Cardiac septum (tissue), 1 donor: ENCODE measurements at regions not wholly inside any gene's neighbourhood (a gene's known extent, or its start where the extent isn't known, plus 50 kb on each side); places are given as distances from the start of the nearest gene placed in this dataset.
A peak's percentile ranks its signal among the peaks of the same experiment; 100 is the strongest.

Experiments
- DNase-seq: peaks from one replicate; pipeline ENCODE4 v3.0.0-alpha.2; 2020; ENCODE audit warnings: low spot score
- intact Hi-C: fragments of 100-400 bp; cut with DNase I; formaldehyde crosslinking; loops from one replicate; pipeline ENCODE4 v1.14.0; 2022
- donor health status: DM: no; HTN: no; CAD: no.

DNA sequence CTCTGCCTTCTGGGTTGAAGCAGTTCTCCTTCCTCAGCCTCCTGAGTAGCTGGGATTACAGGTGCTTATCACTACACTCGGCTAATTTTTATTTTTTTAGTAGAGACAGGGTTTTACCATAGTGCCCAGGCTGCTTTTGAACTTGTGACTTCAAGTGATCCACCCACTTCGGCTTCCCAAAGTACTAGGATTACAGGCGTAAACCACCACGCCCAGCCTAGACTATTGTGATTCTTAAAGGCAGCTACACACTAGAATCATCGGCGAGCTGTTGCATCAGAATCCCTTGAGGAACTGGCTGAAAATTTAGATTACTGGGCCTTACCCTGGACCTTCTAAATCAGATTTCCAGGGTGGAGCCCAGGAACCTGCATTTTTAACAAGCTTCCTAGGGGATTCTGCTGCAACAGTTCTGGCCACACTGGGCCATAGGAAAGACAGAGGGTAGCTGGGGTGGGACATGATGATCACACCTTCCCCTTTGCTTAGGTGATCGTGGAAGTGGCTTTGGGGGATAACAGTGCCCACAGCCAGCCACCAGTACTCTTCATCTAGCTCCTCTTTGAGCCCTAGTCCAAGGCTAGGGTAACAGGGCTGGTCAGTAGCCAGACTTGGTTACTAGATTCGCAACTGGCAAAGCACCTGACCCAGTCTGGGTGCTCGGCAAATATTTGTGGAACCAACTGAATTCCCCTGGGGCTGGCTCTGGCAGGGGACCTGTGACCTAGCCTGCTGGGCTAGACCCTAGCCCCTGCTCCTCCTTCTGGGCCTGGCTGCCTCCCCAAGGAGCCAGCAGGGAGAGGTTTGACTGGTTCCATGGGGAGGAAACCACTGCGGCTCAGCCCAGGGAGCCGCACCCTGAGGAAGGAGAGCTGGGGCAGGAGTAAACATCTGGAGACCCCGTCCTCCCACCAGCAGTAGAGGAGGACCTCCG is 67.1 kb upstream of the DUSP5 start:
- intact Hi-C loops, result no loop called here
- DNase-seq, result peak; percentile 67

DNA sequence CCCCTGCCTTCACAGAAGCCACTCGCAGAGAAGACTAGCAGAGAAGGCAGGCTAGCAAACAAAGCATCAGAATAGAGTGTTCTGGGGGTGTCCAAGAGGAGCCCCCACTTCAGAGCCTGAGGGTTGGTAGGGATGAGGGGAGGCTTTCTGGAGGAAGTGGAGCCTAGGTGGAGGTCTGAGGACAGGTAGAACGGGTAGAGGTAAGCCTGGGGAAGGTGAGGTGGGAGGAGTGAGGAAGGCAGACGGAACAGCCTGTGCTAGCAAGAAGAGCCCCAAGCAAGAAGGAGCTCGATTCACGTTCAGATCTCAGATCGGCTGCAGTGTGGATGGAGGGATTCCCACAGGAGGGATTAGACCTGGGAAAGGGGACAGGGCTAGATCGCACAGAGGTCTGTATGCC is 66.0 kb upstream of the DUSP5 start:
- intact Hi-C loops, result no loop called here
- peak; percentile 1 for DNase-seq

DNA sequence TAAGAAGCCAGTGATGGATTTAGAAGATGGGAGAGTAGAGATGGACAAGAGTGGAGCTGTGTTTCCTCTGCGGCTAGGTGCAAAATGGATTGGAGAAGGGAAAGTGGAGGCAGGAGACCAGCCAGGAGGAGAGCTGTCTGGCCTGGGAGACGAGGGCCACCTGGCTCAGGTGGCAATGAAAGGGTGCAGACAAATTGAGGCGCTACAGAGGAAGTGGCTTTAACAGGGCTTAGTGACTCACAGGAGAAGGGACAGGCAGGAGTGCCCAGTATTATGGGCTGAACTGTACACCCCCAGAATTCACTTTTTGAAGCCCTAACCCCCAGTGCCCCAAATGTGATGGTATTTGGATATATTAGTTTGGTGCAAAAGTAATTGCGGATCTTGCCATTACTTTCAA is 65.6 kb upstream of the DUSP5 start:
- intact Hi-C loops, result no loop called here

DNA sequence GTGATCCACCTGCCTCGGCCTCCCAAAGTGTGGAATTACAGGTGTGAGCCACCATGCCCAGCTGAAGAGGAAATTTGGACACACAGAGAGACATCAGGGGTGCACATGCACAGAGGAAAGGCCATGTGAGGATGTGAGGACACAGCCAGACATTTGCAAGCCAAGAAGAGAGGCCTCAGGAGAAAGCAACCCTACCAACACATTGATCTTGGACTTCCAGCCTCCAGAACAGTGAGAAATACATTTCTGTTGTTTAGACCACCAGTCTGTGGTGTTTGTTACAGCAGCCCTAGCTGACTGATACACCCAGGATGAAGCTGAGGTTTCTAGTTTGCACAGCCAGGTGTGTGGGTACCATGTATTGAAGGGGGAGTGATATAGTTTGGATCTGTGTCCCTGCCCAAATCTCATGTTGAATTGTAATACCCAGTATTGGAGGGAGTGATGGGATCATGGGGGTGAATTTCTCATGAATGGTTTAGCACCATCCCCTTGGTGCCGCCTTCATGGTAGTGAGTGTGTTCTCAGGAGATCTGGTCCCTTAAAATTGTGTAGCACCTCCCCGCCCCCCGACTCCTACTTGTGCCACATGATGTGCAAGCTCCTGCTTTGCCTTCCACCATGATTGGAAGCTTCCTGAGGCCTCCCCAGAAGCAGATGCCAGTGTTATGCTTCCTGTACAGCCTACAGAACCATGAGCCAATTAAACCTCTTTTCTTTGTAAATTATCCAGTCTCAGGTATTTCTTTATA is 64.7 kb upstream of the DUSP5 start:
- intact Hi-C loops, result no loop called here
- peak; percentile 29 for DNase-seq

More for the DNA sequence above, 65.6 kb upstream of the DUSP5 start:
- DNase-seq, result peak; percentile 44

DNA sequence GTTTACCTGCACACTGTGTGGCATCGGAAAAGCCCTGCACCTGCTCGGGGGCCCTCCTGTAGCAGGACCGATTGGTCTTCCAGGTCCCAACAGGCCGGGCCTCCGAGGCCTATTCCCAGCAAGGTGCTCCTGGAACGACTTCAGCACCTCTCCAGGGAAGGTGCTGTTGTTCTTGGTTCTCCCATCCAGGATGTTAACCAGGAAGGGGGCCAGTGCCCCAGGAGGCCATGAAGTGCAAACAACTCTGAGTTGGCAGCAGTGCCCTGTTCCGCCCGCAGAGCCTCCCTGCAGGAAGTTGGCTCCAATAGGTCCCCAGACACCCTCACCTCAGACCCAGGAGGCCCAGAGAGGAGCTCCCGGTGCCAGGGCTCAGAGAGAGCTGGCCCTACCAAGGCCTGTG is 64.0 kb upstream of the DUSP5 start:
- DNase-seq, result peak; percentile 41
- intact Hi-C loops, result no loop called here

- peak; percentile 35 for DNase-seq
- intact Hi-C loops, result no loop called here
These were observed 63.1 kb upstream of the DUSP5 start for GRCh38 chr10:110434489-110435096.

DNA sequence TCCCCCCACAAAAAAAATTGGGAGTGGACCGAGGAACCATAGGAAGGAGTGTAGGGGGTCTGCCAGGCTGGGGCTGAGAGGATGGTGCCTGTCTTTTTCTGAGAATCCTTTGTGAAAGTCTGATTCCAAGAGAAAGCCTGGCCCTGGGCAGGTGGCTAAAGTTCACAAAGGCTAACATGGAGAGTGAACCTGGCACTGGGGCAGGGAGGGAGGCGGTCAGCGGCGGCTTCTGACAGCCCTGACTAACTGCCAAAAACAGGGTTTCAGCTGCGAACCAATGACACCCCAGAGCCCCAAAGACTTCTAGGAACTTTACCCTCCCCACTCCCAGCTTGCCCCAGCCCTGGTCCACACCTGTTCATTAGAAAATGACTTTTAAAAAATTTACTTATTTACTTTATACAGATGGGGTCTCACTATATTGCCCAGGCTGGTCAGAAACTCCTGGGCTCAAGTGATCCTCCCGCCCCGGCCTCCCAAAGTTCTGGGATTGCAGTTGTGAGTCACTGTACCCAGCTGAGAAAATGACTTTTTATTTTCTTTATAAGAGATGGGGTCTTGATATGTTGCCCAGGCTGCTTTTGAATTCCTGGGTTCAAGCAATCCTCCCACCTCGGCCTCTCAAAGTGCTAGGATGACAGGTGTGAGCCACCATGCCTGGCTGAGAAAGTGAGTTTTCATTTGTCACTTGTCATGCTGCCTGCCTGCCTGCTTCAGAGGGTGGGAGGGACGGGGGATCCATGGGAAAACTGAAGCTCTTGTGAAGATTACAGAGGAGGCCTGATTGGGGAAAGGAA is 61.0 kb upstream of the DUSP5 start:
- intact Hi-C loops, result no loop called here
- peak; percentile 60 for DNase-seq

- intact Hi-C loops, result no loop called here
- DNase-seq, result peak; percentile 35
These were observed 60.4 kb upstream of the DUSP5 start for GRCh38 chr10:110437351-110437605.

- intact Hi-C loops, result no loop called here
- peak; percentile 59 for DNase-seq
These were observed 59.9 kb upstream of the DUSP5 start for GRCh38 chr10:110437761-110438341.

DNA sequence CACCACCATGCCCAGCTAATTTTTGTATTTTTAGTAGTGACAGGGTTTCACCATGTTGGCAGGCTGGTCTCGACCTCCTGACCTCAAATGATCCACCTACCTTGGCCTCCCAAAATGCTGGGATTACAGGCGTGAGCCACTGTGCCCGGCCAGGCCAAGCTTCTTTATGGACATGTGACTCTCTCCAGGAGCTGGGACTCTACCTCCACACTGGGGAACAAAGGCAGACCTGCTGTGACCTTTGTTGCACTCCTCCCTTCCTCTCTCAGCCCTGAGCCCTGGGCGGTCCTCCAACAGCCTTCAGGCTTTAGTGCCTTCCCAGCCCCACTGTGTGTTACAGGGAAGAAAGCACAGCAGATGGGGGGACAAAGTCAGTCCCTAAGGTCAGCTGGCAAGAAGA is 55.0 kb upstream of the DUSP5 start:
- intact Hi-C loops, result loop anchor here (10.0 kb wide), 1 partner anchor 88 kb away; no protein-coding TSS in a partner anchor
- DNase-seq, result no peak

DNA sequence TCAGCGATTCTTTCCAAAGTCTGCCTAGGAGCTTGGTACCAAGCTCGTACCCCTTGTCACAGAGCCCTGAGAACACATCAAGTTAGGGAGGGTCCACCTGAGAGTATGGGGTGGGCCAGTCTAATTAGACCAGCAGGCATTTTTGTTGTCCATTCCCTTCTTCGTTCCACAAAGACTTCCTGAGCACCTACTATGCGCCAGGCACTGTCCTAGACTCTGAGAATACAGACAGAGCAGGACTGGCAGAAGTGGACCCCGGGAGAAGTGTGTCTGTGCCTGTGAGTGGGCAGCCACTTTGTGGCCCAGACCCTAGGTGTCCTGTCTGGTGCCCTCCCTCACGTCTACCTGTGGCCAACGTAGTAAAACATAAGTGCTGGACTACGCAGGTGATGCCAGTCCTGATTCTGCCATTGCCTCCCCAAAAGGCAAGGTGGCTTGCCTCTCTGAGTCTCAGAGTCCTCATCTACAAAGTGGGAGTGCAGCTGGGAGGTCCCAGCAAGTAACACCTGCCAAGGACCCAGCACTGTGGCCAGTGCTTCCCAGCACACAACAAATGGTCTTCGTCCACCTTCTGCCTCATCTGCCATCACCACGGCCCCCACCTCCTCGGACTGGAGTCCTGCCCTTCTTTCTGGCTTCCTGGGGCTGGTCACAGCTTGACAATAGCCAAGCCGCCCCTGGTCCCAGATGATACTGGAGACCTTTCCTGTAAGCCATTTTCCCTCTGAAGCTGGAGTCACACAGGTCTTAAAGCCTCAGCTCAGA is 54.3 kb upstream of the DUSP5 start:
- intact Hi-C loops, result loop anchor here (2.0 to 10.0 kb wide), 2 partner anchors 53 to 89 kb away; partner anchors contain the start of gene DUSP5
- DNase-seq, result peak; percentile 59

- intact Hi-C loops, result loop anchor here (2.0 to 10.0 kb wide), 2 partner anchors 53 to 89 kb away; partner anchors contain the start of gene DUSP5
- peak; percentile 81 for DNase-seq
These were observed 53.7 kb upstream of the DUSP5 start for GRCh38 chr10:110444004-110444337.

GRCh38 chr10:110445871-110446270 is 51.8 kb upstream of the DUSP5 start:
- intact Hi-C loops, result loop anchor here (2.0 to 10.0 kb wide), 2 partner anchors 51 to 91 kb away; partner anchors contain the start of gene DUSP5
- no peak for DNase-seq

GRCh38 chr10:110446277-110446676 is 51.4 kb upstream of the DUSP5 start:
- DNase-seq, result no peak
- intact Hi-C loops, result loop anchor here (10.0 kb wide), 1 partner anchor 91 kb away; no protein-coding TSS in a partner anchor

DNA sequence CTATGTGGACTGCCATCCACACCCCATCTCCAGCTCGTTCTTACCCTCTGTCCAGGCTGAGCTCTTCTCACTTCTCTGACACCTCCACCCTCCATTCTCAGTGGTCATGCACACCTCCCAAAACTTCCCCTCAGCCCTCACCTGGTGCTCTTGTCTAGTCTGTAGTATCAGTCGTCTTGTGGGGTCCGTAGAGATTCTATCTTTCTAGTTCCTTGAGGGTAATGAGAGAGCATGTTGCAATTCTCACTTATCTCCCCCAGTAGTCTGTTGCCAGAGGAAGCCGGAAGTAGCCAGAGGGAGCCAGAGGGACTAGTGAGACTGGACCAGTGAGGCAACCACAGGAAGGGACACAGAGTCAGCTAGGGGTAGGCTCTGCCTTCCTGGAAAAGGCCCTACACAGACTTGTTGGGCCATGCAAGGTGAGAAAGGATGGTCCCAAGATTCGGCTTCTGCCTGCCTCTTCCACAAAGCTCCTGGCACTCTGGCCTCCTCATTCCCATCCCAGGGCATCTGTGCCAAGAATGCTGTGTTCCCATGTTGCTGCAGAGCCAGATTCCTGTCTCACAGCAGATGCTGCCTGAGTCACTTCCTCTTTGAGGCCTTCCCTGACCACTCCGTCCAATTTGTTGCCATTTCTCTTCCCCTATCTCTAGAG is 50.6 kb upstream of the DUSP5 start:
- intact Hi-C loops, result loop anchor here (10.0 kb wide), 1 partner anchor 92 kb away; no protein-coding TSS in a partner anchor
- peak; percentile 74 for DNase-seq

- intact Hi-C loops, result loop anchor here (10.0 kb wide), 1 partner anchor 93 kb away; no protein-coding TSS in a partner anchor
- no peak for DNase-seq
These were observed 49.8 kb upstream of the DUSP5 start for GRCh38 chr10:110447886-110448285.
